Breast epithelium (tissue), 4 donors: ENCODE measurements at regions not wholly inside any gene's neighbourhood (a gene's known extent, or its start where the extent isn't known, plus 50 kb on each side); places are given as distances from the start of the nearest gene placed in this dataset.

Experiments
- DNase-seq, 2 donors: peaks; one replicate each; pipeline ENCODE4 v3.0.0-alpha.2; 2019; ENCODE audit warnings: low spot score in 2 of 2
- H3K27ac ChIP-seq, 2 donors: fragments of 200-600 bp; sonication (generic) in 1 of 2; one replicate each; pipeline ENCODE4 v1.5.1; 2016 to 2019; ENCODE audit warnings: mild to moderate bottlenecking in 1 of 2
- H3K27me3 ChIP-seq, 2 donors: fragments of 200-600 bp; sonication (generic) in 1 of 2; one replicate each; pipeline versions ENCODE4 v1.5.1 to v1.6.0; 2017 to 2019; ENCODE audit warnings: control low read depth in 1 of 2, mild to moderate bottlenecking in 1 of 2
- H3K36me3 ChIP-seq: fragments of 200-600 bp; one replicate; pipeline ENCODE4 v1.5.1; 2019
- H3K4me1 ChIP-seq, 2 donors: fragments of 200-600 bp; sonication (generic); one replicate each; pipeline ENCODE4 v1.5.1; 2016 to 2019; ENCODE audit warnings: control low read depth in 1 of 2
- H3K4me3 ChIP-seq, 3 donors: fragments of 200-600 bp; sonication (generic); 1 replicate in 2 of 3; 2 replicates in 1 of 3; pipeline ENCODE4 v1.5.1; 2016 to 2019; ENCODE audit warnings: mild to moderate bottlenecking in 3 of 3, moderate library complexity in 2 of 3
- H3K9me3 ChIP-seq, 2 donors: fragments of 200-600 bp; sonication (generic) in 1 of 2; one replicate each; pipeline ENCODE4 v1.5.1; 2016 to 2019; ENCODE audit warnings: control low read depth in 1 of 2
- CTCF ChIP-seq, 3 donors: fragments of 450-650 bp; IDR thresholded peaks; one replicate each; pipeline ENCODE4 v1.5.1; 2016 to 2017; ENCODE audit warnings: antibody characterized with exemption in 3 of 3, mild to moderate bottlenecking in 3 of 3, moderate library complexity in 3 of 3
- POLR2A ChIP-seq: fragments of 450-650 bp; IDR thresholded peaks from one replicate; pipeline ENCODE4 v1.6.1; 2016; ENCODE audit warnings: antibody characterized with exemption, mild to moderate bottlenecking, moderate library complexity
- POLR2AphosphoS5 ChIP-seq, 3 donors: sonication (generic); formaldehyde crosslinking; IDR thresholded peaks; one replicate each; pipeline ENCODE4 v1.6.1; 2017; ENCODE audit warnings: antibody characterized with exemption in 3 of 3
- intact Hi-C: fragments of 100-400 bp; cut with DNase I; formaldehyde crosslinking; loops from one replicate; pipeline ENCODE4 v1.15.1; 2023; ENCODE audit warnings: low total_unique reads

- DNase-seq, result no peak
- TF ChIP-seq POLR2A, result no peak
- no peak for TF ChIP-seq POLR2AphosphoS5 (IDR thresholded peaks at IDR 0.05)
- TF ChIP-seq CTCF (IDR thresholded peaks at IDR 0.05), result no peak
These were observed 760.2 kb downstream of the BRD1 start for GRCh38 chr22:49067504-49067903.

GRCh38 chr22:49066619-49067018, 761.1 kb downstream of the BRD1 start:
- Histone ChIP-seq H3K27me3 (peaks cover 0 to 27% of the 10 kb centered on the region in 2 donors), H3K4me3 (no peak overlapping the region), H3K9me3 (no peaks in the 10 kb centered on the region), H3K36me3 (no peaks in the 10 kb centered on the region), H3K4me1 (no peaks in the 10 kb centered on the region), H3K27ac (no peak overlapping the region)
- no peak for DNase-seq
- TF ChIP-seq CTCF (IDR thresholded peaks at IDR 0.05), result no peak
- no peak for TF ChIP-seq POLR2AphosphoS5 (IDR thresholded peaks at IDR 0.05)
- no peak for TF ChIP-seq POLR2A
- intact Hi-C loops, result no loop called here

More at GRCh38 chr22:49067504-49067903, 760.2 kb downstream of the BRD1 start:
- Histone ChIP-seq H3K27me3 (peaks cover 0 to 19% of the 10 kb centered on the region in 2 donors), H3K27ac (no peak overlapping the region), H3K4me1 (no peaks in the 10 kb centered on the region), H3K4me3 (no peak overlapping the region), H3K9me3 (no peaks in the 10 kb centered on the region), H3K36me3 (no peaks in the 10 kb centered on the region)
- intact Hi-C loops, result no loop called here

GRCh38 chr22:49064836-49065235, 762.8 kb downstream of the BRD1 start:
- no peak for DNase-seq
- TF ChIP-seq POLR2AphosphoS5 (IDR thresholded peaks at IDR 0.05) (no peak), CTCF (IDR thresholded peaks at IDR 0.05) (no peak), POLR2A (no peak)
- Histone ChIP-seq H3K4me3 (no peak overlapping the region), H3K4me1 (no peaks in the 10 kb centered on the region), H3K27ac (no peak overlapping the region), H3K27me3 (peaks cover 0 to 31% of the 10 kb centered on the region in 2 donors), H3K36me3 (no peaks in the 10 kb centered on the region), H3K9me3 (no peaks in the 10 kb centered on the region)
- intact Hi-C loops, result no loop called here

DNA sequence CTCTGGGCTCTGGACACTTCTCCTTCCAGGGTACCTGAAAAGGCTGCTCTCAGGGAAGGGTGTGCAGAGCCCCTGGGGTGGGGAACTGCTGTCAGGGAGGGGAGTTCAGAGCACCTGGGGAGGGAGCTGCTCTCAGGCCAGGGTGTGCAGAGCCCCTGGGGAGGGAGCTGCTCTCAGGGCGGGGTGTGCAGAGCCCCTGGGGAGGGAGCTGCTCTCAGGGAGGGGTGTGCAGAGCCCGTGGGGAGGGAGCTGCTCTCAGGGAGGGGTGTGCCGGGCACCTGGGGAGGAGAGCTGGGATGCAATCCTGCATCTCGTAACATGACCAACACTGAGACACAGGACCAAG, 764.2 kb downstream of the BRD1 start:
- no peaks in the 10 kb centered on the region for H3K4me1 ChIP-seq
- H3K36me3 ChIP-seq, result no peaks in the 10 kb centered on the region
- no peak for DNase-seq
- H3K4me3 ChIP-seq, result no peak overlapping the region
- H3K27me3 ChIP-seq, result peaks cover 0 to 40% of the 10 kb centered on the region in 2 donors
- intact Hi-C loops, result no loop called here
- no peaks in the 10 kb centered on the region for H3K9me3 ChIP-seq
- no peak overlapping the region for H3K27ac ChIP-seq
- TF ChIP-seq CTCF (IDR thresholded peaks at IDR 0.05) (no peak), POLR2A (no peak), POLR2AphosphoS5 (IDR thresholded peaks at IDR 0.05) (no peak)

DNA sequence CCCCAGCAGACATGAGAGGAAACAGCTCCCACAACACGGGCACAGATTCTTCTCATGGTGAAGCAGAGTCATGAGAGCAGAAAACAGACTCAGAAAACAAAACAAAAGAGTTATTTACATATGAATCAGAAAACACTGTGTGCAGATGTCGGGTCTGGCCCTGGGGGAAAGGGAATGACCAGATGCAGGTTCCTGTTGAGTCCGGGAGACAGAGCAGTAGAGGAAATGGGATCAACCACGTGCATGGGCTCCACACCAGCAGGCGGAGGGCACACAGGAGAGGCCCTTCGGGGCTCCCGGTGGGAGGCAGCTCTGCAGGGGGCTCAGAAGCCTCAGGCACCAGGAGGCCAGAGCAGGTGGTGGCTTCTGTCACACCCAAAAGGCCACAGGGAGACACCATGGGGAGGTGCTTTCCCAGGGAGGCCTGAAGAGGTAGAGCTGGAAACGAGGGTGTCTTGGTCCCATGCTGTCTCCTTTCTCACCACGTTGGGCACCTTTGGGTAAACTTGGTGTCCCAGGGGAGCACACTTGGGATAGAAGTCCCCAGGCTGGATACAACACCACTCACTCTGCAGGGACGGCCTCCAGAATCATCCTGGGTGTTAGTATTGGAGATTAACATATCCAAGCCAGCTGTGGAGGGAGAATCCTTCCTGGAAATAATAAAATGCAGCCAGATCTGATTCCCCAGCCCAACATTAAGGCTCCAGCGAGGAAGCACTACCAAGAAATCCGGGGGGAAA, 764.7 kb downstream of the BRD1 start:
- TF ChIP-seq POLR2AphosphoS5 (IDR thresholded peaks at IDR 0.05) (no peak), POLR2A (no peak), CTCF (IDR thresholded peaks at IDR 0.05) (no peak)
- Histone ChIP-seq H3K4me3 (no peak overlapping the region), H3K27ac (no peak overlapping the region), H3K4me1 (no peaks in the 10 kb centered on the region), H3K9me3 (no peaks in the 10 kb centered on the region), H3K36me3 (no peaks in the 10 kb centered on the region), H3K27me3 (peaks cover 0 to 45% of the 10 kb centered on the region in 2 donors)
- intact Hi-C loops, result no loop called here
- no peak for DNase-seq
